ENCODE measurements at regions not wholly inside any gene's neighbourhood (a gene's known extent, or its start where the extent isn't known, plus 50 kb on each side); places are given as distances from the start of the nearest gene placed in this dataset.
A peak's percentile ranks its signal among the peaks of the same experiment; 100 is the strongest.
"Not testable (repeated sequence)": the region's sequence is repeated elsewhere in the genome, so short reads cannot be mapped to it uniquely, and the experiment has no call there.

DNA sequence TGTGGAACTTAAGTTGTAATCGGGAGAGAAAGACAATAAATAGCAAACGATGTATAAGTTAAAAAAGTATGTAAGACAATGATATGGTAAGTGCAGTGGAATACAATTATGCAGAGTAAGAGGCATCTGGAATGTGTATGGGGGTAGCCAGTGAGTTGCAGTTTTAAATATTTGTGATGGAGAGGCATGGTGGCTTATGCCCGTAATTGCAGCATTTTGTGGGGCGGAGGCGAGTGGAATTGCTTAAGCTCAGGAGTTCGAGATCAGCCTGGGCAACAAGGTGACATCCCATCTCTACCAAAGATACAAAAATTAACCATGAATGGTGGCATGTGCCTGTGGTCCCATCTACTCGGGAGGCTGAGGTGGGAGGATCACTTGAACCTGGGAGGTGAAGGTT, 52.5 kb upstream of the WDFY3 start:
- ATAC-seq (no peak), DNase-seq (ENCODE audit: low spot score) (no peak)

DNA sequence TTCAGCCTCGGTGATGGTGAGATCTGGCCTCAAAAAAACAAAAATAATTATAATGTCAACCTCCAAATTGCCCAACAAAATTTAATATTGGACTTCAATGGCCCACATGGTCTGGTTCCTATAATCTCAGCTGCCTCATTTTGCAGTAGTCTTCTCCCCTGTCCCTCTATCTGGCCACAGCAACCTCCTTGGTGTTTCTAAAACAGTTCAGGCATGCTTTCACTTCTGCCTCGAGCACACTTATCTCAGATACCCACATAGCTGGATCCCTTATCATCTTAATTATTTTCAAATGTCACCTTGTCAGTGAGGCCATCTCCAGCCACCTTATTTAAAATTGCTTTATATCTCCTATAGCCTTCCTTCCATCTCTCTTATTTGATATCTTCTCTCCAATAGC, 52.9 kb upstream of the WDFY3 start:
- ATAC-seq (no peak), DNase-seq (ENCODE audit: low spot score) (no peak)

DNA sequence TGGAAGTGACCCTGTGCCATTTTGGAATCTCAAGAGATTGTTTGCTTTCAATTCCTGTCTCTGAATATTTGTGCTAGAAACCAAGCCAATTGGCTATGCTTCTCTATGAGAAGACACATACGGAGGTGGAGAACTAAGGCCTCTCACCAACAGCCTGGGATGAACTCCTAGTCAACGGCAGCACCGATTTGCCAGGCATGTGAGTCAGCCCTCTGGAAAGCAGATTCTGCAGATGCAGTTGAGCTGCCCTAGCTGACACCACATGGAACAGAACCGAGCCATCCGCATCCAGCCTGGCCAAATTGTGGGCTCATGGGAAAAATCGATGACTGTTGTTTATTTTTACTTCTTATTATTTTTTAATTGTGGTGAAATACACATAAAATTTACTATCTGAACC, 58.2 kb upstream of the WDFY3 start:
- DNase-seq (ENCODE audit: low spot score) (no peak), ATAC-seq (no peak)

DNA sequence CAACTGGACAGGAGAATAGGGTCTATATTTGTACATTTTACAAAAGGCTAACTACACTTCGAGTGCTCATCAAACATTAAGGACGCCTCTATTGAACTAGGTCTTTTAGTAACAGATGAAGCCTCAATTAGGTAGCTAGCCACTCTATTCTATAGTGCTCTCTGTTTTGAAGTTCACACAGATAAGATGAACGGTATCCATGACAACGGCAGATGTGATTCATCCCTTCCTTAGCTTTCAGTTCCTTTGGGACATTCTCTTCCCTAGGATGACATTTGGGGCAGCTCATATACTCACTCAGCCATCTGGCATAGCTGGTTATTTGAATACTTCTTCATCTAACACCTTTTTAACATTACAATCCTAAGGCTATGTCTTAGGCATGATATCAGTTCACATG, 62.4 kb upstream of the WDFY3 start:
- DNase-seq (ENCODE audit: low spot score) (no peak), ATAC-seq (no peak)

DNA sequence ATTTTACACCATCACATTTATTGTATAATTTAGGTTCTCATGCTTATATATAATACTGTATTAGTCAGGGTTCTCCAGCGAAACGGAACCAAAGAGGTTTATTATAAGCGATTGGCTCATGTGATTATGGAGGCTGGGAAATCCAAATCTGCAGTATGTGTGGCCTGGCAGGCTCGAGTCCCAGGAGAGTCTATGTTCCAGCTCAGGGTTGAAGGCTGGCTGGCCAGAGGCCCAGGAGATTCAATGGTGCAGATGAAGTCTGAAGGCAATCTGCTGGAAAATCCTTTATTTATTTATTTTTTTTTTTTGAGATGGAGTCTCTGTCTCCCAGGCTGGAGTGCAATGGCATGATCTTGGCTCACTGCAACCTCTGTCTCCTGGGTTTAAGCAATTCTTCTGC, 63.0 kb upstream of the WDFY3 start:
- DNase-seq (ENCODE audit: low spot score) (no peak), ATAC-seq (no peak)

DNA sequence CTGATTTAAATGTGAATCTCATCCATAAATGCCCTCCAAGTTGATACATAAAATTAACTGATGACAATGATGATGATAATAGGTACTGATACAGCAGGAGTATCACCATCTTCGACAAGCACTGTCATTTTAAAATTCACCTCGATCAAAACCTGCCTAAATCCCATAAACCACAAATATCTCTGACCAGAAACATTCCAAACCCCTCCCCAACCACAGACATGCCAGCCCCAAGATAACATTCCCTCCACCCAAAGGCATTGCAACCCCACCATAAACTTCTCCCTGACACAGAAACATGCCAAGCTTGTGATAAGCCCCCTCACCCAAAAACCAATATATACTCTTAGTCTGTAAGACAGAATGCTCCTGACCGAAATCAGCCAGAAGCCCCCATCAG, 63.7 kb upstream of the WDFY3 start:
- ATAC-seq (no peak), DNase-seq (ENCODE audit: low spot score) (no peak)

DNA sequence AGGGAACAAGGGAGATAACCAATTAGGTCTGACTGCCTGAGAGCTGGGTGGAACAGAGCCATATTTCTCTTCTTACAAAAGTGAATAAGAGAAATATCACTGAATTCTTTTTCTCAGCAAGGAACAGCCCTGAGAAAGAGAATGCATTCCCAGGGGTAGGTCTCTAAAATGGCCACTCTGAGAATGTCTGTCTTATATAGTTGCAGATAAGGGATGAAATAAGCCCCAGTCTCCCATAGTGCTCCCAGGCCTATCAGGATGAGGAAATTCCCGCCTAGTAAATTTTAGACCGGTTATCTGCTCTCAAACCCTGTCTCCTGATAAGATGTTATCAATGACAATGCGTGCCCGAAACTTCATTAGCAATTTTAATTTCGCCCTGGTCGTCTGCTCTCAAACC, 67.3 kb upstream of the WDFY3 start:
- not testable (repeated sequence) for ATAC-seq; DNase-seq (ENCODE audit: low spot score)

DNA sequence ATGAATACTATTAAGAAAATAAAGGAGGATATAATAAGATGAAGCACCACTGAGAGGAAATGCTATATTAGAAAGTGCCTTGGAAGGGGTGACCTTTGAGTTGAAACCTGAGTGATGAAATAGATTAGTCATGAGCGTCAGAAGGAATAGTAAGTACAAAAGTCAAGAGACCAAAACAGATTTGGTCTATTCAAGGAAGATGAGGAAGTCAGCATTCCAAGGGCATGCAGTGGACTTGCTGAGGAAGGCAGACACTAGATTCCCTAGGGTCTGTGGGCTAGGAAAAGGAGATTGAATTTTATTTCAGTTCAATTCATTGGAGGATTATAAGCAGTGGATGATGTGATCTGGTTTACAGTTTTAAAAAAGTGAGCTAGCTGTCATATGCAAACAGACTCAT, 73.0 kb upstream of the WDFY3 start:
- ATAC-seq: no peak

DNA sequence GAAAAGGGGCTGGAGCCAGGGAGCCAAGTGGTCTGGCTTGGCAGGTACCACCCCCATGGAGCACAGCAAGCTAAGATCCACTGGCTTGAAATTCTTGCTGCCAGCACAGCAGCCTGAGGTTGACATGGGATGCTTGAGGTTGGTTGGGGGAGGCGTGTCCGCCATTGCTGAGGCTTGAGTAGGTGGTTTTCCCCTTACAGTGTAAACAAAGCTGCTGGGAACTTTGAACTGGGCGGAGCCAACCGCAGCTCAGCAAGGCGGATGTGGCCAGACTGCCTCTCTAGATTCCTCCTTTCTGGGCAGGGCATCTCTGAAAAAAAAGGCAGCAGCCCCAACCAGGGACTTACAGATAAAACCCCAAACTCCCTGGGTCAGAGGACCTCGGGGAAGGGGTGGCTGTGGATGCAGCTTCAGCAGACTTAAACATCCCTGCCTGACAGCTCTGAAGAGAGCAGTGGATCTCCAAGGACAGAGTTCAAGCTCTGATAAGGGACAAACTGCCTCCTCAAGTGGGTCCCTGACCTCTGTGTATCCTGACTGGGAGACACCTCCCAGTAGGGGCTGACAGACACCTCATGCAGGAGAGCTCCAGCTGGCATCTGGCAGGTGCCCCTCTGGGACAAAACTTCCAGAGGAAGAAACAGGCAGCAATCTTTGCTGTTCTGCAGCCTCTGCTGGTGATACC, 77.5 kb upstream of the WDFY3 start:
- not testable (repeated sequence) for ATAC-seq; DNase-seq (ENCODE audit: low spot score)

More for the DNA sequence above, 73.0 kb upstream of the WDFY3 start:
- no peak for DNase-seq (ENCODE audit: low spot score)

DNA sequence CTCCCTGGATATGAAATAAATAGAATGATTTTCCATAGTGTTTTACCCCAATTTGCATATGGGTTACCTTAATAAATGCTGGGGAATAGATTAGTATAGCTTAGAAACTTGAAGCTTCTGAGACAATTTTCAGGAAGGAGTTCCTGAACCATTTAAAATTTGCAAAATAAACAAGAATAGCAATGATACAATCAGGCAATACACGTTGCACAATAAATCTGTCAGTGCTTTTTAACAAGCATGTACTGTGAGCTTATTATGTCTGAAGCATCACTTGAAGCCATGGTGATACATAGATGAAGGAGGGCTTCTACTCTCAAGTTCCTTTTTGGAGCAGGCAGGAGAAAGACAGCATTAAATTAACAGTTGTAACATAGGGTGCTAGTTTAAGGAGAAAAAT, 84.2 kb upstream of the WDFY3 start:
- no peak for DNase-seq (ENCODE audit: low spot score)
- no peak for ATAC-seq

DNA sequence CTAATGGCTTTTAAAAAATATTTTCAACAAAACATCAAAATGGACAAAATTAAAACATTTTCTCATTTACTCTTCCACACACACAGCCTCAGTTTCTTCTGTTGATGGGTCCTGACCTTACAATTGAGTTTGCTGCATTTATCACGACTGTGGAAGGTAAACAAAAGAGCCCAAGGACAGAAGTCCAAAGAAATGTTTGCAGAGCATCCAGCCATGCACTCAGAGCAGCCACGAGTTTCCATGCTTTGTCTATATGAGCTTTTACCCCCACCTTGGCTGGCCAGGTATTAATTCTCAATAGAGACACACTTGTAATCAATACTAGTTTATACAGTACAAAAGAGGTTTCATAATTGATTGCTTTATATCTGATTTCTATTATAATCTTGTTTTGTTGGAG, 85.0 kb upstream of the WDFY3 start:
- no peak for DNase-seq (ENCODE audit: low spot score)
- no peak for ATAC-seq

DNA sequence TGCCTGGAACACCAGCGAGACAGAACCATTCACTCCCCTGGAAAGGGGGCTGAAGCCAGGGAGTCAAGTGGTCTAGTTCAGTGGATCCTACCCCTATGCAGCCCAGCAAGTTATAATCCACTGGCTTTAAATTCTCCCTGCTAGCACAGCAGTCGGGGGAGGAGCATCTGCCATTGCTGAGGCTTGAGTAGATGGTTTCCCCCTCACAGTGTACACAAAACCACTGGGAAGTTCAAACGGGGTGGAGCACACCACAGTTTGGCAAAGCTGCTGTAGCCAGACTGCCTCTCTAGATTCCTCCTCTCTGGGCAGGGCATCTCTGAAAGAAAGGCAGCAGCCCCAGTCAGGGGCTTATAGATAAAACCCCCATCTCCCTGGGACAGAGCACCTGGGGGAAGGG, 88.4 kb upstream of the WDFY3 start:
- not testable (repeated sequence) for ATAC-seq; DNase-seq (ENCODE audit: low spot score)

DNA sequence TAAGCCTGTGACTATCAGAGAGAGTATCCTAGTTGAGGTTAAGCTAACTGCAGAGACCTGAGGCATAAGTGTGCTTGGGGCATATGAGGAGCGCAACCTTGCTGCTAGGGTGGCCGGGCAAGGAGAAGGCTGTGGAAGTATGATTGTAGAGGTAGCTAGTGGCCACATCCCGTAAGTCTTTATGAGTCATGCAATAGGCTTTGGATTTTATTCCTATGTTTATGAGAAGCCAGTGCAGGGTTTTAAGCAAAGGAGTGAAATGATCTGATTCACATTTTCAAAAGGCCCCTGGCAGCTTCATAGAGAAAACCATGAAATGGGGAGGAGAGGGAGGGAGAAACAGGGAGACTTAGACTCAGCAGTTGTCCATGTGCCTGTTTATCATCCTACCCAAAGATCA, 92.1 kb upstream of the WDFY3 start:
- DNase-seq (ENCODE audit: low spot score): no peak

DNA sequence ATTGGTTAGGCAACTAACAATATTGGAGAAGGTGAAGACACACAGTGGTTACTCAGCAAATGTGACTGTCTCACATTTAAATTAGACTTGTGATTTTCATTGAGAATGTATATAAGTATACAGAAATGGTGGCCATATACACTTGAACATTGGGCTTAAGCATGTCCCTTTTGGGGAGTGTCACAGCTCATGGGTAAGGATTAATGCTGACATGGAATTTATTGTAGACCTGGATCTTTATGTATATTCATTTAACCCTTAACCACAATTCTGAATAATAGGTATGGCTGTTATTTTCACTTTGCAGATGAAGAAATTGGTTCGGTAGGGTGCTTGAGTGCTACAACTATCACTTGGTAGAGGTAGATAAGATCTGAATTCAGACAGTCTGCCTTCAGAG, 95.5 kb upstream of the WDFY3 start:
- ATAC-seq: no peak
- no peak for DNase-seq (ENCODE audit: low spot score)

More for the DNA sequence above, 92.1 kb upstream of the WDFY3 start:
- no peak for ATAC-seq

DNA sequence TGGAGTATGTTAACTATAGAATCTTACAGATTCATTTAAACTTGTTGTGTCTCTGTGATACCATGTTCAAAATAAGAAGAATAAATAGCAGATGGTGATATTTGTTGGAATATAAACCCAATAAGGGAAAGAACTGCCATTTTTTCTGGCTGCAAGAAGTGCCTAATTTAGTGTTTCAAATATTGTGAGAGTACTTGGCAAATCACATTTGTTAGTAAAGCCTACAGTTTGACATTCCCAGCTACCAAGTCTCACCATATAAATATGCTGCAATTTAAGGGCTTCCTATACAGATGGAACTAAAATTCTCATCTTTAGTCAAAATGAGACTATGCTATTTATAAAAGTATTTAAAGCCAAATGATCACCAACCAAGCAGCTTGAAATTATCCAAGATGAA, 96.0 kb upstream of the WDFY3 start:
- DNase-seq (ENCODE audit: low spot score) (no peak), ATAC-seq (no peak)

DNA sequence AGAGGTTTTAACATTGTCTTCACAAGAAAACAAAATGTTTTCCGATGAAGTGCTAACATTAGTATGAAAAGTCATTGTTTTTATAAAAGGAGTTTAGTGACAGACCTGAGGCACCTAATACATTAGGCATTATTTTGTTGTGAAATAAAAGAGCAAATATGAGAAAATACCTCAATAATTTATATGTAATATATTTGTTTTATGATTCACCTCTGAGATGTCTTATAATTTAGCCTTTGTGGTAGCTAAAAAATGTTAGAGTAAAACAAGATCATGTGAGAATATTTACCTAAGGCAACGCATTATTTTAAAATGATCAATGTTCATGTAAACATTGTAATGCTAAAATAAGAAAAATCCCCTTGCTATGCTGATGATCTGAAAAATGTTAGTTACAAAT, 100.9 kb upstream of the WDFY3 start:
- no peak for ATAC-seq
- DNase-seq (ENCODE audit: low spot score): no peak

DNA sequence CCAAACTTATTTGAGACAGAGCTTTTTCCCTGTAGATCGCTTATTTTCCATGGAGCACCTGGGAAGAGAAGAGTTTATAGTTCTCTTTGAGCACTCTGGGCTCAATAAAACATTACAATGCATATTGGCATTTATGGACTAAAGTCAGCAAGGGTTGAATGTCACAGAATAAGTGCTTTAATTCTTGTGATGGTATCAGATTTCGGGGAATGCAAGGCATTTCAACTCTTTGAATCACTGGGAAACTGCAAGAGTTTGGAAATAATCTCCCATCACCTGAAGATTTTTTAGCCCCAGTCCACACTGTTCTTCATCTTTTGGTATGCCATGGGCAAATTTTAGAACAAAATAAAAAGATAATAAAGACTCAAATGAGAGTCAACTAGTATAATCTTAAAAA, 111.5 kb upstream of the WDFY3 start:
- no peak for DNase-seq (ENCODE audit: low spot score)
- no peak for ATAC-seq

DNA sequence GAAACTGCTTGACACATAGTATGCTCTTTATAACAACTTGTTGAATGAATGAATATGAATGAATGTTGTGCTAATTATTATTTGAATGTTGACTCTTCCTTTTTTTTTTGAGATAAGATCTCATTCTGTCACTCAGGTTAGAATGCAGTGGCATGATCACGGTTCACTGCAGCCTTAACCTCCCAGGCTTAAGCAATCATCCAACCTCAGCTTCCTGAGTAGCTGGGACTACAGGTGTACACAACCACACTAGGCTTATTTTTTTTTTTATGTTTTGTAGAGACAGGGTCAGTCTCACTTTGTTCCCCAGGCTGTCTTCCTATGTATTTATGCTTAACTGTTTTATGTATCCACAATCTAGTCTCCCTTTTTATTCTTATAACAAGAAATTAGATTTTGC, 114.7 kb upstream of the WDFY3 start:
- DNase-seq (ENCODE audit: low spot score): no peak
- no peak for ATAC-seq

DNA sequence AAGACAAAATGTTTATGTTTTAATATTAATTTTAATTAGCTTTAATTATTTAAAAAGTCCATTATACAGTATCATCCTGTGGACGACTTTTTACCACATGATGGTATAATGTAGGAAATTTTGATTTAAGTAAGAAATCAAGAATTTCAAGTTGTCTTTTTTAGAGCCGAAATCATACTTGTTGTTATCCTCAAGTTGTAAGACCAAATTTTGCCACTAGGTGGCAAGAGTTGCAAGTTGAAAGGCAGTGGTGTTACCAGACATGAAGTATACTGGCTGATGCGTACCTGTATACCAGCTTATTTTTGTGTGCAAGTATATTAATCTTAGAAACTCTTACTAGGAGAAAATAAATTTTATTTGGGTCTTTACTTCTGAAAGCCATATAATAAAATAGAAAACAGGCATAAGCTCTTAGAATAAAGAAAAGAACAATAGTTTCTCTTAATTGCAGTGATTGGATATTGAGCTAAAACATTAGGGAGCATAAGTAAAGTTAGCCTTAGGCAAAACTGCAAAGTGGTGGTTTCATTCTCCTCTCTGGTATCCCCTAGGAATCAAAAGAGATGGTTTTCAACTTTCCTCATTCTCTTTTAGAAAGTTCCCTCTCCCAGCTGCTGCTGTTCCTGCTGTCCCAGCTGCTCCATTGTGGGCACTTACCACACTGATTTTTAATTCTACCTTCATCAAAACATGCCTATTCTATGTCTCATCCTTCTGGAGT, 118.0 kb upstream of the WDFY3 start:
- DNase-seq (ENCODE audit: low spot score) (no peak), ATAC-seq (peak; percentile 87)

DNA sequence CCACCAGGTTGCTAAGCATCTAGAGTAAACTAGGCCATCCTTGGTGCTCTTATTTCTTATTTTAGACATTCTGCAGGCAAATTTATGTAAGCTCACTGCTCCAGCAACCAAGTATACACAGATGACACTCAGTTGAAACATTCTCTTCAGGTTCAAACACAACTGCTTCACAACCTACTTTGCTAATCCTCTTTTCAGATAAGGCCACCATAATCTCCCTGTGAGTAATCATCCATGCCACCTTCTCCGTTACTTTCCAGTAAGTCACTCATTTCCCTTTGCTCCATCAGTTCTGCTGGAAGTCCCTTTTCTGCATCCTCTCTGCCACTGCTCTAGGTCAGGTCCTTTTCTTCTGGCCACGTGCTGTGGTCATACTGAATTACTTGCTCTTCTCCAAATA, 120.2 kb upstream of the WDFY3 start:
- no peak for ATAC-seq
- no peak for DNase-seq (ENCODE audit: low spot score)

DNA sequence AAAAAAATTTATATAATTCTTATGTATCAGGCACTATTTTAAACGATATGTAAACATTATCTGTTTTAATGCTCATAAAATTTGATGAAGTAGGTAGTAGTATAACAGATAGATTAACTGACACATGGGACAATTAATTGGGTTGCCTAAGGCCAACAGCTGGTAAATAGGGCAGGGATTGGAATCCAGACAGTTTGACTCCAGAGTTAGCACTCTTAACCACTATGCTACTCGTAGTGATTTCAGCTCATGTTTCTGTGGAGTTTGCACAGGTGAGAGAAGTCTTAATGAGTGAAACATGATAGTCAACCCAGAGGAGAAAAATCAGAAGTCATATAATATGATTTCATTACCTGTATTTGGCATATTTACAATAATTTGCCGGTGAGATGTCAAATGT, 126.0 kb upstream of the WDFY3 start:
- ATAC-seq (no peak), DNase-seq (ENCODE audit: low spot score) (no peak)

DNA sequence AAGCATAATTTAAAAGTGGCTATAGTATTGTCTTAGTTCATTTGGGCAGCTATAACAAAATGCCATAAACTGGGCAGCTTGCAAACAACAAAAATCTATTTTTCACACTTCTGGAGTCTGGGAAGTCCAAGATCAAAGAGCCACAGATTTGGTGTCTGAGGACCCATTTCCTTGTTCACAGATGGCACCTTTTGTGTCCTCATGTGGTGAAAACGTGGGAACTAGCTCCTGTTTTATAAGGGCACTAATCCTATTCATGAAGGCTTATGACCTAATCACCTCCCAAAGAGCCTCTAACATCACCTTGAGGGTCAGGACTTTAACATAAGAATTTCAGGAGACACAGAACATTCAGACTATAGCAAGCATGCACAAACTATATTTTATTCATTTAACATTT, 126.5 kb upstream of the WDFY3 start:
- ATAC-seq (no peak), DNase-seq (ENCODE audit: low spot score) (no peak)

DNA sequence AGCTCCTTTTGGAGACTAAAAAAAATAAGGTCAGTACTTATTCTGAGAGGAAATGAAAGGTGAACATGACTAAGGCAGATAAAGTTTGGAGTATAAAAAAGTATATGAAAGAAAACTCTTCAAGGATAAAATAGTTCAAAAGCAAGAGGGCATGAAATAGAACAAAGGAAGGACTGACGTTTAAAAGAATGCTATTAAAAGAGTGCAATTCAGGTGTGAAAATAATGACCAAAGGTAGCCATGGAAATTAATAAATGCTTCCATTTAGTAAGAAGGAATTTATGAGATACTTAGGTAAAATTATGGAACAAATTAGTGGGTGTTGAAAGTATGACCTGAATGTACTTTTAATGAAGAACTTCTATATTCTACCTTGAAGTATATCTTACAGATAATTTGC, 128.2 kb upstream of the WDFY3 start:
- DNase-seq (ENCODE audit: low spot score): no peak
- no peak for ATAC-seq

Measured in left lobe of liver (tissue), 2 donors.